ENCODE measurements at regions not wholly inside any gene's neighbourhood (a gene's known extent, or its start where the extent isn't known, plus 50 kb on each side); places are given as distances from the start of the nearest gene placed in this dataset.

GRCh38 chr5:2660315-2660714 is 91.2 kb downstream of the IRX2 start:
- intact Hi-C loops (cut with DNase I) = no loop called here
- DNase-seq = peak in 2 of 42 donors; percentile 4 to 26

DNA sequence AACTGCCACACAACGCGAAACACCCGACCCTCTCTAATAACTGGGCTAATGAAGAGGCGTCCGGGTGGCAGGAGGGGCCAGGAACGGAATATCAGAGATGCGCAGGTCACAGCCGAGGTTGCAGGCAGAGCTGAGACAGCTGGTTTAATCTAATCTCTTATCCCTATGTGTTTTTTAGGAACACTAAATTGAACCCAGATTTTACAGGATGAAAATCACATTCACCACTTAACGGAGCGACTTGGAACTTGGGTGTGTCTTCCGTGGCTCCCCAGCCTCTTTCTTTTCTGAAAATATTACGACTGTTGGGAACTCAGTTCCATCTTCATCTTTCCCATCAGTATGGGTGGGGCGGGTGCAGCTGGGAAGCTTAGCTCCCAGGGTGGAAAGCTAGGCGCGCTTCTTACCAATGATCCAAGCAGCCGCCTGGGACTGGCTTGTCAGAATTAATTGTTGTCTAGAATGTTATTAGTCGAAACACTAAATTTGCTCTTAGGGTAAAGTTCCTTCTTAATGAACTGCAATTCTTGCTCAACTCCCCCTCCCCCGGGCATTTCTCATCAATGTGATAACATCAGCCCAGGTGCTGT is 92.5 kb downstream of the IRX2 start:
- intact Hi-C loops (cut with DNase I) = no loop called here

GRCh38 chr5:2658447-2658846 is 93.0 kb downstream of the IRX2 start:
- DNase-seq = peak; percentile 52 to 95 (median 80)
- intact Hi-C loops (cut with DNase I) = no loop called here

More for the DNA sequence above, 92.5 kb downstream of the IRX2 start:
- DNase-seq = peak in 31 of 42 donors; percentile 4 to 75 (median 39)

GRCh38 chr5:2657151-2657550 is 94.3 kb downstream of the IRX2 start:
- peak in 1 of 42 donors; percentile 34 for DNase-seq
- intact Hi-C loops (cut with DNase I) = no loop called here

DNA sequence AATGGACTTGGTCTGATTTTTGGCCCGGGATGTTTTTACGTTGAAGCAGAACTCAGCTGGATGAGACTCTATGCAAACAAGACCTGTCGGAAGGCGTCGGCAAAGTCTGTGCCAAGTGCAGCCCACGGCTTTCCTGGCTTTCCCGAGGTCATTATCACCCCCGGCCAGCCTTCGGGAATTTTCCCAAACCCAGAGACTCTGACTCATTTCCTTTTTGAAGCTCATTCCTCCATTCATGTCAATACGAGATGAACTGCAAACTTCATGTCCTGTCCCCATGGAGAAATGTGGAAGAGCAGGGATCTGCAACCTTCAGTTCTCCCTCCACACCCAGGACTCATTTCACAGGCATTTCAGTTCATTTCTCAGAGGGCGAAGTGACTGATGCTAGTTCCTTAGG is 95.3 kb downstream of the IRX2 start:
- intact Hi-C loops (cut with DNase I) = no loop called here
- DNase-seq = peak in 2 of 42 donors; percentile 18 to 34

DNA sequence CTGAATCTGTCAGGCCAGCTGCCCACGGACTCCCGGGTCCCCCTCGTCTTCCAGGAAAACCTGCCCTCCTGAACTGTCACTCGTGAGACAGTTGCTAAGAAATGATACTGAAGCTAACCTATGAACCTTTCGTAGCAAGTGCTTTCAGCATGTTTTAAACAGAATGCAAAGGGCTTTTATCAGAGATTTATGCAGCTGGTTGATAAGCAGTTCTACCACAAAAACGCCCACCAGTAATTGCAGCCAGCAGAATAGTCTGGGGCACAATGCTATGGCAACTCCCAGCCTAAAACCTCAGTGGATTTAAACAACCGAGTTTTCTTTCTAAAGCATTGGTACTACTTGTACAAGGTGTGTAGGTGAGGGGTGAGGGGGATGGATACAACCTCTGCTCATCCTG is 97.5 kb downstream of the IRX2 start:
- DNase-seq = peak in 2 of 42 donors; percentile 24 to 27
- intact Hi-C loops (cut with DNase I) = no loop called here

DNA sequence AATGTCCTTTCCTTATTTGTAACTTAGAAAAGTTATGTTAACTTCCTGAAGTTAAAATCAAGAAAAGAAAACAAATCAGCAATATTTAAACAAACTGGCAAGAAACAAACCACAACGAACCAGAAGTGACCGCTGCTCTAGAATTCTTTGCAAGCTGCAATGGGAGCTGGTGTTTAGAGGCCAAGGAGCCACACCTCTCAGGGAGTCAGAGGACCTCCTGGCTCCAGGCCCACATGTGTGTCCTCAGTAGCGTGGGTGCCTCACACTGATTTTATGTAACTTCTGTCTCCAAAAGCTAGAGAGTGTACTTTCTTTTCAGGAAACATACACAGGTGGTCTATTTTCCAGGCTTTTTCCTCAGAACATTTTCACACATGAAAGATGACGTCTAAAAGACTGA is 100.4 kb downstream of the IRX2 start:
- no peak for DNase-seq
- intact Hi-C loops (cut with DNase I) = no loop called here

DNA sequence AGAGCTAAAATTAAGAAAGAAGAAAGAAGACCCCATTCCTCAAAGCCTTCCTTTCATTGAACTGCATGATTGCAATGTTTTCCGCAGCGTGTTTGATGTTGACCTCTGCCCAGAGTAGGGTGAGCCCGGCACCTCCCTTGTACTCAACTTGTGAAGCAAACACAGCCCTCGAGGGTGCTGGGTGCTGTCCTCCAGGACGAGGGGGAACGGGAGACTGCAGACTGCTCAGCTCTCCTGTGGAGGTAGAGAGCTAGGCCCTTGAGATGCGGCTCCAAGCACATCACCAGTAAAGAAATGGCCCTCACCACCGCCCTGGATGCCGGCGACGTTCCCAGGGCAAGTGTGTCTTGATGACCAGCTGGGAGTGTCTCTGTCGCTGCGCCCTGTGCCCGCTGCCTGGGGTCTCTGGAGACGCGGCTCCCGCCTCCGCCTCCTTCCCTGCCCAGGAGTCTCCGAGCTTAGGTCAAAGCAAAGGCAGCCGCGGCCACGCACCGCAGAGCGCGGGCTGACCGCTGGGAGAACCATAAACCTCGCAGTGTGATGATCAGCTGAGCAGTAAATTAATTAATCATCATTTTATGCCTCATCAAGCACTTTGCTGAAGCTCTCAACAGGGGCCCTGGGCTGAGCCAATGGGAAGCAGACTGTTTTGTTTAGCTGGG is 108.7 kb downstream of the IRX2 start:
- intact Hi-C loops (cut with DNase I) = no loop called here
- DNase-seq = no peak

DNA sequence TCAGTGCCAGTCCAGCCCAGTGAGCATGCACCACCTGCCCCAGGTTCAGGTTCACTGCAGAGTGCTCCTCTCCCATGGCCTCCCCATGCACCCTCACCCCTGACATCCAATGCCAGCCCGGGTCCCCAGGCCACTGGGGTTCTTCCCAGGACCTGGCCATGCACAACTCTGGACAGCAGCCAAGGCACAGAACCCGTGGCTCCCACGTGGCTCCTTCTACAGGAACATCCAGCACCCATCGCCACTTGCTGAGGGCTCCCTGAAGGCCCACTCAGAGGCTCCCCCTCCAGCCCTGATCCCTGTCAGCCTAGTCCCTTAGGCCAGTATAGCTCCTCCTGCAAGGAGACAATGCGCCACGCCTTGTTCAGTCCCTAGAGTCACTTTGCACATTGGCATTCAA is 110.8 kb downstream of the IRX2 start:
- intact Hi-C loops (cut with DNase I) = no loop called here
- no peak for DNase-seq

GRCh38 chr5:2639425-2639824 is 112.1 kb downstream of the IRX2 start:
- intact Hi-C loops (cut with DNase I) = no loop called here
- no peak for DNase-seq

- intact Hi-C loops (cut with DNase I) = no loop called here
- DNase-seq = no peak
Measured at GRCh38 chr5:2634399-2635176, 116.9 kb downstream of the IRX2 start.

GRCh38 chr5:2633992-2634391 is 117.5 kb downstream of the IRX2 start:
- DNase-seq = peak in 7 of 42 donors; percentile 12 to 60 (median 32)
- intact Hi-C loops (cut with DNase I) = no loop called here

DNA sequence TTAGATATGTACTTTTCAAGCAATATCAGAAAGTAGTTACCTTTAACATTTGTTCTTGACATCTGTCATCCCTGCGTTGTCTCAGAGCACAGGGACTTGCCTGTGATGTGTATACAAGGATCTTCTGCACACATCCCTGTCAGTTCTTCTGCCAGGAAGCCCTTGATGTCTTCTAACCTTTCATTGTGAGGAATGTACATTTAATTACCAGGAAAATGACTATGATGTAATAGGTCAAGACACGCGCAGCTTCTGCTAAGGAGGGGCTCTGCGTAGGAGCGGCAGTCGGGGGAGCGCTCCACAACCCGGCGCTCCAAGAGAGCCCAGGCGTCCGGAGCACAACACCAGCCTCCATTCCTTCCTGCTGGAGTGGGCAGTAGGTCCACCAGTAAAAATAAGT is 119.7 kb downstream of the IRX2 start:
- no peak for DNase-seq
- intact Hi-C loops (cut with DNase I) = no loop called here

GRCh38 chr5:2629045-2629444 is 122.4 kb downstream of the IRX2 start:
- no peak for DNase-seq

GRCh38 chr5:2627867-2628266 is 123.6 kb downstream of the IRX2 start:
- no peak for DNase-seq
- intact Hi-C loops (cut with DNase I) = no loop called here

More at GRCh38 chr5:2629045-2629444, 122.4 kb downstream of the IRX2 start:
- intact Hi-C loops (cut with DNase I) = no loop called here

DNA sequence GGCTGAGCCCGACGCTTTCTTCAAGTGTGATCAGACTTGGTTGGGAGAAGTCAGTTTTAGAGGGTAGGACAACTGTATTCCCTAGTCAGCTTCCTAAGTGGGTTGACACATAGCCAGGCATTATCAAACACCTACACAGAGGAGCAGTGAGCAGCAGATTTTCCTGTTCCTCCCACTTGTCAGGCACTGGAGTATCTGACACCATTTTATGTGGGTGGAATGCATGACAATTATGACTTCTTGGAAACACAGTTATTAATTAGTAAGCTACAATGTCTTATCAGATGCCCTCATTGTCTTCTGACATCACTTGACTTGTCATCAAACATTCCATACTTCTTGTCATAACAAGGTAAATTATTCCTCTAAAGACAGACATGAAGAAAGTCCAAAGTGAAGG is 124.9 kb downstream of the IRX2 start:
- intact Hi-C loops (cut with DNase I) = no loop called here
- peak in 4 of 42 donors; percentile 14 to 63 (median 36) for DNase-seq

GRCh38 chr5:2622866-2623265 is 128.6 kb downstream of the IRX2 start:
- intact Hi-C loops (cut with DNase I) = no loop called here
- peak in 1 of 42 donors; percentile 17 for DNase-seq

DNA sequence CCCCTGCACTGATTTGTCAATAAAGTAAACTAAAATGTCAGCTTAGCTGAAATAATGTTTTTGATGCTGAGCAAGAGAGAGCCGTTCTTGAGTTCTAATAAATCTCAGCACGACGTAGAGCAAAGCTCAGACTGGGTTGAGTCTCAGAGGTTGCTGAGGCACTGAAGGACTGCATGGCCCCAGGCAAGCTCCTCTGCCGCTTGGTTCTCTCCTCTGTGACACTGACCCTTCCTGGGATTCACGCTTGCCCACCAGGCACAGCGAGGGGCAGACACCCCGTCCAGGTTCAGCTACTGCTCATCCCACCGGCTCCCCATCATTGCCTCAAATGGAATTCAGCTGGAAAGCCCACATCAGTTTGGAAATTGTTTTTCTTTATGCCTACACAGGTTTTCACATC is 129.8 kb downstream of the IRX2 start:
- peak in 3 of 42 donors; percentile 12 to 37 (median 29) for DNase-seq
- intact Hi-C loops (cut with DNase I) = no loop called here

DNA sequence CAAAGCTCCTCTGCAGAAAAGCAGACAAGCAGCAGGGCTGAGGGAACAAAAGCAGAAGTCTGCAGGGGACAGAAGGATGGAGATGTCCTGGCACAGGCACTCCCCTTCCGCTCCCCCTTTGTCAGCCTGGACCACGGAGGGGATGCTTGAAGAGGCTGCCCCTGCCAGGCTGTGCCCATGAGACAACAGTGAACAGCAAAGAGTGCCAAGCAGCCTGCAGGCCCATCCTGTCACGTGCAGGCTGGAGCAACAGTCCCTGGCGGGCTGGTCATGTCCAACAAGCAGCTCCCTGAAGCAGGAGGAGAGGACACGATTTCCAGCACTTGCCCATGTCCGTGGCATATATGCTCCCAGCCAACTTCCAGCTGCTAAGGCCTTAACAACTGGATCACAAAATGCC is 132.3 kb downstream of the IRX2 start:
- intact Hi-C loops (cut with DNase I) = no loop called here
- DNase-seq = peak in 2 of 42 donors; percentile 15 to 32

GRCh38 chr5:2617461-2617860 is 134.0 kb downstream of the IRX2 start:
- DNase-seq = peak in 3 of 42 donors; percentile 10 to 23 (median 17)
- intact Hi-C loops (cut with DNase I) = no loop called here

All from head of caudate nucleus (tissue), 42 donors.